B cell (primary cell): ENCODE measurements at regions not wholly inside any gene's neighbourhood (a gene's known extent, or its start where the extent isn't known, plus 50 kb on each side); places are given as distances from the start of the nearest gene placed in this dataset.

Source experiments
- EZH2 ChIP-seq: IDR thresholded peaks from 2 replicates; pipeline ENCODE4 v1.6.1; 2012; ENCODE audit warnings: borderline replicate concordance, low read depth, mild to moderate bottlenecking, moderate library complexity, low read length; ENCODE audit not compliant: insufficient read depth, poor library complexity, severe bottlenecking
- TF ChIP-seq, protein P1 (sequence below): fragments of 200-600 bp; IDR thresholded peaks from one replicate; pipeline ENCODE4 v1.8.0; 2022; ENCODE audit warnings: antibody characterized with exemption, mild to moderate bottlenecking

DNA sequence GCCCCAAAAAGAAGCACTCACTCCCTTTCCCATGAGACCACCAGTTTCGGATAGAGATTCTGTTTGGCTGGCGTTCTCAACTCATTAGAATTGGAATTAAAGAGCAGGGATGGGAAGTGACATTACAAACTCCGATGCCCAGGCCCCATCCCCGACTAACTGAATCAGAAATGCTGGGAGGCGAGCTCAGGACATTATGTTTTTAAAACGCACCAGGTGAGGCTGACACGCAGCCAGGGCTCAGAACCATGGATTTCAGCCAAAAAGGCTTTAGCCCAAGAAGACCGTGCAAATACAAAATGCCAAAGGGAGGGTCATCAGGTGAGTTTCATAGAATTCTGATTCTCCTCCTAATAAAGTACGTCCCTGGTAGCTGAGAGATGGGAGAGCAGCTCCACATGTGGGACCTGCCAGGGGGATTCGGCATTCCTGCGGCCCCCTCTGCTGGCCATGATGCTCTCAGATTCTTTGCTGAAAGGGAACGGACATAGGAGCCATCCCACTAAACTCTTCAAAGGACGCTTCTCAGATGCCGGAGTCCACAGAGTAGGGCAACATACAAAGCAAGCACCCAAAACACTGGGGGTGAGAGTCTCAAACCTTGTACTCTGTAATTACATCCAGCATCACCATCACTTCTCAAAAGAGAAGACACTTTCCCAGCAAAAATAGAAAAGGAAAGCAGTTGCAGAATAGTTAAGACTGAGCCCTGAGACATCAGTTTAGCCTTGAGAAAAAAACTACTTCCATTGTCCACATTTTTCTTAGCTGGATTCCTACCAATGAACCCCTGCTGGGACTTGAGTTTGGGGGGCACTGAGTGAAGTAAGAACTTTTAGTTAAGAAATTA, 205.2 kb downstream of the BMP7 start:
- TF ChIP-seq, protein P1, sequence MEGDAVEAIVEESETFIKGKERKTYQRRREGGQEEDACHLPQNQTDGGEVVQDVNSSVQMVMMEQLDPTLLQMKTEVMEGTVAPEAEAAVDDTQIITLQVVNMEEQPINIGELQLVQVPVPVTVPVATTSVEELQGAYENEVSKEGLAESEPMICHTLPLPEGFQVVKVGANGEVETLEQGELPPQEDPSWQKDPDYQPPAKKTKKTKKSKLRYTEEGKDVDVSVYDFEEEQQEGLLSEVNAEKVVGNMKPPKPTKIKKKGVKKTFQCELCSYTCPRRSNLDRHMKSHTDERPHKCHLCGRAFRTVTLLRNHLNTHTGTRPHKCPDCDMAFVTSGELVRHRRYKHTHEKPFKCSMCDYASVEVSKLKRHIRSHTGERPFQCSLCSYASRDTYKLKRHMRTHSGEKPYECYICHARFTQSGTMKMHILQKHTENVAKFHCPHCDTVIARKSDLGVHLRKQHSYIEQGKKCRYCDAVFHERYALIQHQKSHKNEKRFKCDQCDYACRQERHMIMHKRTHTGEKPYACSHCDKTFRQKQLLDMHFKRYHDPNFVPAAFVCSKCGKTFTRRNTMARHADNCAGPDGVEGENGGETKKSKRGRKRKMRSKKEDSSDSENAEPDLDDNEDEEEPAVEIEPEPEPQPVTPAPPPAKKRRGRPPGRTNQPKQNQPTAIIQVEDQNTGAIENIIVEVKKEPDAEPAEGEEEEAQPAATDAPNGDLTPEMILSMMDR = no peak
- no peak for TF ChIP-seq EZH2
